HG02763 (cell line): ENCODE measurements at regions not wholly inside any gene's neighbourhood (a gene's known extent, or its start where the extent isn't known, plus 50 kb on each side); places are given as distances from the start of the nearest gene placed in this dataset.
A peak's percentile ranks its signal among the peaks of the same experiment; 100 is the strongest.

Source experiments
- ATAC-seq: cut with Tn5 transposase; IDR thresholded peaks from one replicate; pipeline ENCODE4 v1.9.1; 2021; ENCODE audit warnings: mild to moderate bottlenecking, moderate library complexity; ENCODE audit not compliant: unreplicated experiment

DNA sequence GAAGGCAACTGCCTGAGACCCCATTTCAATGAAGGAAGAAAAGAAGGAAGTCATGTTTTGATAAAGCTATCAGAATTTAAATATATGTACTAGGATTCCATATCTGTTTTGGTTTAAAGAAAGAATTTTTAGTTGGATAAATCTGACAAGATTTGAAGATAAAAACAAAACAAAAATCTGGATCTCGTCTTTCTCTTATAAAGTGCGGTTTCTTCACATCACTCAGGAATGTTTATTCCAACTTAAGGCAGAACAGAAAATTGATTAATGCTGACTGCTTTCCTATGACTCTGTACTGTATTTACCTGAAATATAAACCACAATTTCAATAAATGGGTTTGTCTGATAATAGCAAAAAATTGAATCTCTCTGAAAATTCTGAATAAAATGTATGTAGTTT lies 439.7 kb downstream of the RFPL4B start:
- ATAC-seq: no peak

DNA sequence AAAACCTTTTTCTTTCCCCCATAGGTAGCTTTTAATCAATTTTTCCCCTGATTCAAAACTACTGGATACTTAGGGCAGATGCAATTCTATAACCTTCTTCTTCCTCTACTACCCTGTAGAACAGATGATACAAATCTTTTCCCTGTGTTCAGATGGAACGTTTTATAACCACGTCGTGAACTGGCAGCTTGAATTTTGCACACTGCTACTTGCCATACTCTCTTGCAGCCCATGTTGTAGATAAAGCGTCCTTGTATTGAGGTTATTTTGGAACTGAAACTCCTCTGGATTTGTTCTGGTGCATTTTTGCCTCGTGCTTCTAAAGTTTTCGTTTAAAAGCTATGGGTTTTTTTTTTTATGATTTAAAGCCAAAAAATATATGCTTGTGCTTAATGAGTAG lies 440.2 kb downstream of the RFPL4B start:
- ATAC-seq: no peak

DNA sequence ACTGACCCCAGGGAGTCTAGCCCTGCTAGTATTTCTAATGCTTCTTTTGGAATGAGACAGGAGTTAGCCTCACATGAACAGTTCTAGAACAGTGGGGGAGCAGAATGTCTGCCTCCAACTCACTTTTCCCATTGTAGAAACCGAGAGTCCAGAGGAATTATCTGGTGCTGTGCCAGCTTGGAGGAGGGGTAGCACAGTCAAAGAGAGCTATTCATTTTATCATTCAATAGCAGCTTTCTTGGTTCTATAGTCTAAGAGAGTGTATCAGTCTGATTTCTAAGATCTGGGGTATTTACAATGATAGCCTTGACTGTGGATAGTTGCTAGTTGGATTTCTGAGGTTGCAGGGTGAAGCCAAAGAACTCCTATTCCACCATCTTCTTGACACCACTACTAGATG lies 448.2 kb downstream of the RFPL4B start:
- no peak for ATAC-seq

DNA sequence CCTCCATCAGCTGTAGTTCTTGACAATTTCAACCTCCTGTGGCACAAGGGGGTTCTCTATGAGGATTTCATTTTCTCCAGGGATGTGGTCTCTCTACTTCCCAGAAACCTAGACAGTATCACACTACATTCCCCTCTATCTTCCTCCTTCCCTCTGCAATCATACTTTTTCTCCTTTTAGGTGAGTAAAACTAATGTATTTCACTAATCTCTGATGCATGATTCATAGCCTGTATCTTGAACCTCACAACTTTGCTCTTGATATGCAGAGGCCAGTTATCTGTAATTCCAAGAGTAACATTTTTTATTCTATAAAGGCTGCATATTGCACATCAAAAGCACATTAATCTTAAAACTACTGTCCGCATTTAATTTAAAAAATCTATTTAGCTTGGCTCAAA lies 449.6 kb downstream of the RFPL4B start:
- ATAC-seq: no peak

DNA sequence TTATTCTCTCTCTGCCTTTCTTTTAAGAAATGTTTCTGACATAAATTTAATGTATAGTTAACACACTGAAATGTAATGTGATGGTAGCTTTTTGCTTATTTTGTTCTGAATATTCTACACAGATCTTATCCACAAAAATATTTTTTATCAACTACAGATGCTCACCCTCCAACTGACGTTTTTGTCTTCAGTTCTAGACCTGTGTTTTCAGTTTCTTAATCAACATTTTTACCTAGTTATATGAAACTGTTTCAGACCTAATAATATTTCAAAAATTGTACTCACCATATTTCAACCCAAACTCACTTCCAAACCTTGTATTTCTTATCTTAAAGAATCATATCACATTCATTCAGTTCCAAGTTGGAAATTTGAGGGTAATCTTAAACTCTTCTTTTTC lies 452.8 kb downstream of the RFPL4B start:
- no peak for ATAC-seq

DNA sequence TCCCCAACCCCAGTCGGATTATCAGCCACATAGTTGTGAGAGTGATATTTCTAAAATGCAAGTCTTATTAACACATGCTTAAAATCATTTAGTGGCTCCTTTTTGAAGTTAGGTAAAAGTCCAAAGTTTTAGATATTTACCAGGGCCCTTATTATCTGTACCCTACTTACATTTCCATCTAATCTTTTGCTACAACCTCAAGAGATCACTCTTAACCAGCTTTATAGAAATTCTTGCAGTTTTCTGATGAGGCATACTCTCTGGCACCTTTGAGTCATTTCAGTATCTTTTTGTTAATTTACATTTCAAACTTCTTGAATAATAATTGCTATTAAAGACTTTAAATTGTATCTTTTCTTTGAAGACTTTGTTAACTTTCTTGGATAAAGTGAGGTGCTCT lies 453.3 kb downstream of the RFPL4B start:
- ATAC-seq: no peak

DNA sequence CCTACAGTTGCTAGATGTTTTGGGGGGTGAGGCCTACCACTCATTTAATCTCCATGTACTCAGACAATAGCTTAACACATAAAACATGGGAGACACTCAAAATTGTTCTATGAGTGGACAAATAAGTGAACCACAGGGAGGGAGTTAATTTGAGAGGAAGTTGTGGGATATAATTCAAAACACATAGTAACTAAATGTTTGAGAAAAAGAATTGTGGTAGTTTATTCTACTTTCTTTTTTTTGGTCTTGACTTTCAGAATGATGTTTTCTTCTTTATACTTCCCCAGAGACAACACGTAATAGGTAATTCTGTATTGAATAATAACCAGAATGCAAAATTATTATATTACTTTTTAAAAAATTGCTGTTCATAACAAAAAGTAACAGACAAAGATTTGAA lies 453.8 kb downstream of the RFPL4B start:
- no peak for ATAC-seq

DNA sequence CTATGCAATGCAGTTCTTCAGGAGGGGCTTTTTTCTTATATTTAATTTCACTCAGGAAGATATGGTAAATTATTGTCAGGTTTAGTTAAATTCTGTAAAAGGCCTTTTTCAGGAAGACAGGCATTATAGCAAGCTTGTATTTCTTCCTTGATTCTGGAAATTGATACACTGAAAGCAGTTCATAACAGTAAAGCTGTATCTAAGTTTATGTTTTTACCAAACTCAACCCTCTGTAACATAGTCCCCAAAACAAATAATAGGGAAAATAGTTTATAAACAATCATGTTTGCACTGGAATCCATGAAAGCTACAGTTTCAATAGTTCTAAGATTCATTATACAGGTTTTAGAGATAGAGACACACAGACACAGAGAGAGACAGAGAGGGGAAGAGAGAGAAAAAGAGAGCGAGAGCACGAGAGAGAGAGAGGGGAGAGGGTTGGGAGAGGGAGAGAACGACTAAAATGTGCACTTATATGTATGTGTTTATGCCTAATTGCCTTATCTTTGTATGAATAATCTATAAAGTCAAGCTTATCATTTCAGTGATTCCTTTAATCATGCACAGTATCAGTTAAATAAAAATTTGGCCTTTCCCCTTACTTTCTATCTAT lies 454.4 kb downstream of the RFPL4B start:
- no peak for ATAC-seq

DNA sequence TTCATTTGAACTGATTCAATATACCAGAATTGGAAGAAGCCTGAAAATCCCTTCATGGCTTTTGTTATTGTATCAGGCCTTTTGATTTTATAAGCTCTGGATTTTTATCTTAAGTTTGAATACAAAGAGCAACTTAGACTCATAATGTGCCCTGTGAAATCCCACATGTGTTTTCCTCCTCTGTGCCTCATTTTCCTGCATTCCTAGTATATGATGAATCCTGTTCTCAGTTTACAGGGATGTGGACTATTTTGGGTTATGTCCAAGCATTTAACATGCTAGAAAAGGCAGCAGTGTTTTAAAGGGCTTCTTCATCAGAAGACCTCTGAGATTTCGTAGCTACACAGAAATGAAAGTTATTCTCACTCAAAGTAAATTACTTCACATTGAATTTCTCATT lies 455.0 kb downstream of the RFPL4B start:
- no peak for ATAC-seq

DNA sequence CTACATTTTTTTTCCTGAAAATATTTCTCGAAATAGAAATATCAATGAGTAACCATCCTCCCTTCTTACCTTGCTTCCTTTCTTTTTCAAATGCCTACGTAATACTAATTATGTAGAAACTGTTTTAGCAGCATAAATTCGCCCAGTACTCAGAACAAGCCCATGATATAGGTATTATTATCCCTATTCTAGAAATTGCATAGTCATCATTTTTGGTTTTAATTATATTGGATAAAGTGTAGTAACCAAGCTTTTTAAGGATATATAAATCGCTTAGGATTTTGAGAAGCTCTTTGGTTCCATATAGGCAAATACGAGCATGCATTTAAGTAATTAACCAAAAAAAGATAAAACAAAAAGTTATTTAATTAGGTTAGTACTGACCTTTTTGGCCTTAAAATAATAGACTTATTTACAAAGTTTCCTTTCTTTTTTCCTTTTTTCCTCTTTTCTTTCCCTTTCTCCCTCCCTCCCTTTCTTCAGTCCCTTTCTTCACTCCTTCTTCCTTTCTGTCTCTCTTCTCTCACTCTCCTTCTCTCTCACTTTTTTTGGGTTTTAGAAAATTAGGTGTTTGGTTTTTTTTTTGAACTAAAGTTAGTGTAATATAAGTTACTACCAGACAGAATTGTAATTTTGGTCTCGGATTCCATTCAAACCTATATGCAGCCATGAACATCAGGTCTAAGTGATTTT lies 457.7 kb downstream of the RFPL4B start:
- ATAC-seq: no peak

DNA sequence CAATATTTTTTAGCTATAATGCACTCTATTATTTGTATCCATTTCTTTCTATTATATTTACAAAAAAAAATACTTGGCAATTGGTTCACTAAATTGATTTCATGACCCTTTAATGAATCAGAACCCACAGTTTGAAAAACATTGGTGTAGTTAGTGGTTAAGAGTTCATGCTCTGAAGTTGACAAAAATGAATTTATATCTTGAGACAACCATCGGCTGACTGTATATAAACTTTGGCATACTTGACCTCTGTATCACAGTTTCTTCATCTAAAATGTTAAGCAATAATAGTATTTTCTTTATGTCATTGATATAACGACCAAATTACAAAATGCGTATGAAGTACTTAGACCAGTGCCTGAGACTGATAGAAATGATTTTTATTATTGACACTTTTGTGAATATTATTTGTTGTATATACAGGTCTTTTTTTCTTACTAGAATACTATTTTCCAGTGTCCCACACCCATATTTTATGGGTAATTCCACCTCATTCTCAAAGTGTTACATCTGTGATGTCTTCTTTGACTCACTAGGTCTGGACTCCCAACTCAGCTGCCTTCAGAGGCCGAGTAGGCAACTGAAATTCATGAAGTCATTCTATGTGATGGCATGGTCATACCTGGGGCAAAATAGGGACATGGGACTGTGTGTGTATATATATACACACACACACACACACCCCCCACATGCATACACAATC lies 459.2 kb downstream of the RFPL4B start:
- no peak for ATAC-seq

DNA sequence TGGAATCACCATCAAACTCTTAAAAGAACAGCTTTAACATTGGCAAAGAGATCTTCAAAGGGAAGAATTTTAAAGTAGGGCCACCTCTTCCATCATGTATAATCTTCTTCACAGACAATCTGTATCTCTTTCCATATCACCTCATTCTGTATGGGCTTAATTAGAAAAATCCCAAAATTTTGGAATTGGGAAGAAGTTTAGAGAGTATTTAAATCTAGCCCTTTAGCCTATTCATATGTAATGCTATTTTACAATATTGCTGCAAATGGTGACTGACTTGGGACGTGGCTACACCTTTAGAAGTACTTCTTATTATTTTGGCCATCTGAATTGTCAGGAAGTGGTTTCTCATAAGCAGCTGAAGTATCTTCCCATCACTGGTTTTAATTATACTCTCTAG lies 474.3 kb downstream of the RFPL4B start:
- ATAC-seq: no peak

DNA sequence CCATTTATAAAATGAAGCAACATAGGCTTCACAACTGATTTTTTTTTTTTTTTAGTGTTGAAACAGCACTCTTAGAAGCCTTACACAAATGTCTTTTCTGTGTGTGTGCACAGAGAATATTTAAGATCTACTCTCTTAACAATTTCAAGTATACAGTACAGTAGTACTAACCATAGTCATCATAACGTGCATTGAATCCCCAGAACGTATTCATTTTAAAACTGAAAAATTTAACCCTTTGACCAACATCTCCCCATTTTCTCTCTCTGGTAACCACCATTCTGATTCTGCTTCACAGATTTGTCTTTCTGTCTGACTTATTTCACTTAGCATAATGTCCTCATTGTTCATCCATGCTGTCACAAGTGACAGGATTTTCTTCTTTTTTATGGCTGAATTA lies 475.6 kb downstream of the RFPL4B start:
- no peak for ATAC-seq

DNA sequence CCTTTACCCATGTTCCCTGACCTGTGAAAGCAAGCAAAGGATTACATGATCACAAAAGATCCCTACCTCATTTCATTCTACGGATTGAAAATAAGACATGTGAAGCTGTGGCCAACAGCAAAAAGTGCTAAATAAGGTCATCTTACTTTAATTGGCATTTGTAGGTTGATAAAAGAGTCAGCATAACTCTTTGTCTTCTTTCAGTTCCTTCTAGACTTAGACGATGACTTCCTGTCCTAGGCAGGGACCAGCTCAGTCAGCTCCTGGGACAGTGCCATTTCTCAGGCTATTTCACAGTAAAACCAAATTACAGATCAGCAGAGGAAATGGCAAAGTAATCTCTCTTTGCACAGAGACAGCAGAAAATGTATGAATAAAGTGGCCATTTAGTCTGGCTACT lies 480.7 kb downstream of the RFPL4B start:
- peak; percentile 80 for ATAC-seq

DNA sequence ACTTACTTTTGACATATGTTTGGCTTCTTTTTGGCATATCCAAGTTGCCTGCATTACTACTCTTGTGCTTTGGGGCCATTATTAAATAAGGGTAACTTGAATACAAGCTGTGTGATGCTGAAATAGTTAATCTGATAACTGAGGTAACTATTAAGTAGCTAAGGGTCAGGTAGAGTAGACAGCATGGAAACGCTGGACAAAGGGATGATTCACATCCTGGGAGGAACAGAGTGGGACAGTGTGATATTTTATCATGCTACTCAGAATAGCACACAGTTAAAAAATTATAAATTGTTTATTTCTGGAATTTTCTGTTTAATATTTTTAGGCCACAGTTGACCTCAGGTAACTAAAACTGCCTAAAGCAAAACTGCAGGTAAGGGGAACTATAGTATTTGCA lies 483.9 kb downstream of the RFPL4B start:
- ATAC-seq: no peak

DNA sequence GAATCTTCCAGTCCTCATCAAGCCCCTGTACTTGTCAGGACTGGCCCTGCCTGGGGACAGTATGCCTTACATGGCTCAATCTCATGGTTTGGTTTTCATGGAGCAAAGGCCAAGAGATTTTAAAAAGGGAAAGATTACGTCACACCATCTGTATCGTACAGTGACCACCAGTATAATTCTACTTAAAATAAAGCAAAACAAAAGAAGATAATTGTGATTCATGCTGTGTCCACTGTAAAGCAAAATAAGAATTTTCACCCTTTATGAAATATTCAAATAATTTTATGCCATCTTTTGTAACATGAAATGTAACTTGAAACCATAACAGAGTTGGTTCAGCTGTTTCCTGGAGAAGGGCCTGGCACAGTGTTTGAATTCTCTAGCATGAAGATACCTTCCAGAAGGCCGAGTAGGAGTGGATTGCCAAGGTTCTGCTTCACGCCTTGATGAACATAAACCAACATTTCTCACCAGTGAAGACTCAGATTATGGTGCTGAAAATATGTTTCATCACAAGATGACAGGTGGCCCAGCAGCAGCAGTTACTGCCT lies 486.5 kb downstream of the RFPL4B start:
- ATAC-seq: no peak

DNA sequence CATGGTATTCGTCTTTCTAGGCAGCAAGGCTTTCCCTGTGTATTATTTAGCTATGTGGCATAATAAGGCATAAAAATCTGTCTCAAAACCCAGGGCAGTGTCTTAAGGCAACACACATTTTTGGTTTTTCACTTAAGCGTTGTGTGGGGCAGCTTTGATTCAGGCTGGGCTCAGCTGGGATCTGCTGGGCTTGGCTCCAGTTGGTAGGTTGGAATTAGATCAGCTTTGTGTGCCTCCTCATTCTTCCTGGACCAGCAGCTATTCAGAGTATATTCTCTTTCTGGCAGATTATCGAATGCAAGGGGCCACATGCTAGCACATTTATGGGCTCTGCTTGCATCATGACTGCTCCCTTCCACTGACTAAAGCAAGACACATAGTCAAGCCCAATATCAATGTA lies 487.9 kb downstream of the RFPL4B start:
- no peak for ATAC-seq

DNA sequence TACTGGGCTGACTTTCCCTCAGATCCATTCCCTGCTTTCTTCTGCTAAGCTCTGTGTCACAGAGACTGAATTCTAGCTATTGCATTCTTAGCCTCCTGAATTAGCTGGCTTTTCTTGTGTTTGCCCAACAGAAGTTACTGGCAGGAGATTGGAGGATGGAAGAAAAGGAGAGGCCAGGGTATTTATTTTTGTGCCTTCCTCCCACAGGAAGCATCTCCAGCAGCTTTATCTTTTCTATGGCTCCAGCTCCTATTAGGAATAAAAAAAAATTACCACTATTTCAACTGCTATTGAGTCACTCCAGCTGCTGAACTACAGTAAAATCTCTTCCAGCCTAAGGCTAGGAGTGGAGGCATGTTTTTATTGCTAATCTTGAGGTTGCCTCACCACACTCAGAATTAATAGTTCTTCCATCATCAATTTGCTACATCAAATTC lies 492.4 kb downstream of the RFPL4B start:
- no peak for ATAC-seq

DNA sequence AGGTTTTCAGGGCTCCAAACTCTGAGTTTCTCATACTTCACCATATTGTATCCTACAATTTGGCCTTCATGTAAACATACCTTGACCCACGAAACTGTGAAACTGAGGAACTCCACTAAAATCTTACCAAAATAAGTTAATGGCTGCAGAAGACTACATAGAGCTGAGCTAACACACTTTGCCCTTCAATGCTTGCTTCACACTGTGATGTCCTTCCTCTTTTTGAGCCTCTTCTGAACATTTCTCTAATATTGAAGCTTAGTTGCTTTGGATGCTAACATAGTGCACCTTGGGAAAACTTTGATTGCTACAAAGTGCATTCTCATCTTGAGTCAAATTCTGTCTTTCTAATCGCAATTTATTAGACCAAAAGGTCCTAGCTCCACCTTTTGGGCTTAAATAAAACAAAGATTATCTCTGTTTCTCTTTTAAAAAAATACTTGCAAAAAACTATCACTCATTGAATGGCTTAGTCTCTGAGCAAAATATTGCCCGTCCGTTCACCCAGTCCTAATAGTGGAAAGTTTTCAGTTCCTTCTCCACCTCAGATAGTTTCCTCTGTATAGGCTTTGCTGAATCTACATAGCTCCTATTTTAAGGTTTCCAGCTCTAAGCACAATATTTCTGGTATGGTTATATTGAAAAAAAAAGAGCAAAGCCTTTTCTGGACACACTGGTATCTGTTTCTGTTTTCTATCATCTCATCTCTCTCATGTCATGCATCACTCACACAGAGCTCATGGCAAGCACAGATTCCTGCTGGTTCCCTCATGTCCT lies 494.6 kb downstream of the RFPL4B start:
- ATAC-seq: no peak

DNA sequence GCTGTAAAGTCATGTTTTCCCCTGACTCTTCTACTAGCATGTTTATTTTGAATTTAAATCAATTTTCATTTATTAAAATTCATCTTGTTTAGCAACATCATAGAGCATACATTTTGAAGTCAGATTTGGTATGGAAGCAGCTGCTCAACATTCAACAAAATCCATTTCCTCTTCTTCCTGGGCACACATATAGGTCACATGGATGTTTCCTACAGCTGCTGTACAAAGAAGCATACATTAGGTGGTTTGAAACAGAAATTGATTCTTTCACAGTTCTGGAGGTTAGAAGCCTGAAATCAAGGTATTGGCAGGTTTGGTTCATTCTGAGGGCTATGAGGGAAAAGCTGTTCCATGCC lies 495.2 kb downstream of the RFPL4B start:
- ATAC-seq: no peak

DNA sequence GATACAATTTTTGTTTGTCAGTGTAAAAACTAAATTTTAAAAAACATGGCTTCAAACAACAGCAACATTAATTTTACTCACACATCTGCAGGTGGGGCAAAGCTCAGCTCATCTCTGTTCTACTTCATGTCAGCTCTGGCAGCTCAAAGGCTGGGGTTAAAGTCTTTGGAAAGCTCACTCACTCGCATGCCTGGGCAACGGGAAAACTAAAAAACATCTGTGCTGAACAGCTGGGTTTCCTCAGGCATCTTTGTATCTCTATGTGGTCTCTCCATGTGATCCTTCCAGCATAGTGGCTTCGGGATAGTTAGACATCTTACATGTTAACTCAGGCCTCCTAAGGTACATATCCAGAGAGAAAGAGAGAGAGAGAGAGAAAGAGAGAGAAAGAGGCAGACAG lies 499.6 kb downstream of the RFPL4B start:
- ATAC-seq: no peak
